ENCODE measurements at regions not wholly inside any gene's neighbourhood (a gene's known extent, or its start where the extent isn't known, plus 50 kb on each side); places are given as distances from the start of the nearest gene placed in this dataset.

- no peak for TF ChIP-seq CTCF (IDR thresholded peaks at IDR 0.05)
- TF ChIP-seq POLR2A (IDR thresholded peaks at IDR 0.05): no peak
Observed at GRCh38 chr5:145689235-145689634, 145.9 kb downstream of the PRELID2 start.
